Spinal cord (tissue), 9 donors: ENCODE measurements at regions not wholly inside any gene's neighbourhood (a gene's known extent, or its start where the extent isn't known, plus 50 kb on each side); places are given as distances from the start of the nearest gene placed in this dataset.

Source experiments
- DNase-seq, 6 donors: peaks; one replicate each; pipeline versions ENCODE4 v3.0.0 to v3.0.0-alpha.2; 2013 to 2015; ENCODE audit warnings: low spot score in 6 of 6, low read depth in 4 of 6
- H3K27ac ChIP-seq: one replicate; pipeline ENCODE4 v1.5.1; 2013; ENCODE audit warnings: low read depth, low read length, control low read depth
- H3K27me3 ChIP-seq: one replicate; pipeline ENCODE4 v1.6.1; 2013; ENCODE audit warnings: low read length; ENCODE audit not compliant: control insufficient read depth, insufficient read depth
- H3K36me3 ChIP-seq: one replicate; pipeline ENCODE4 v1.6.1; 2013; ENCODE audit warnings: low read length; ENCODE audit not compliant: control insufficient read depth, insufficient read depth
- H3K4me1 ChIP-seq: one replicate; pipeline ENCODE4 v1.6.1; 2013; ENCODE audit warnings: low read length; ENCODE audit not compliant: control insufficient read depth, insufficient read depth
- H3K4me3 ChIP-seq: one replicate; pipeline ENCODE4 v1.5.1; 2013; ENCODE audit warnings: low read depth, low read length, control low read depth
- H3K9me3 ChIP-seq: one replicate; pipeline ENCODE4 v1.6.1; 2013; ENCODE audit warnings: low read length; ENCODE audit not compliant: control insufficient read depth, insufficient read depth
- WGBS: methylation state at CpG from one replicate; pipeline ENCODE4 v1.1.5; 2013; ENCODE audit warnings: missing lambda C conversion rate; ENCODE audit not compliant: insufficient coverage; 5-methylcytosine and 5-hydroxymethylcytosine counted together
- donor health status: healthy.

- Histone ChIP-seq H3K27ac (no peak overlapping the region), H3K4me3 (no peak overlapping the region), H3K4me1 (no peaks in the 10 kb centered on the region), H3K27me3 (no peaks in the 10 kb centered on the region), H3K36me3 (no peaks in the 10 kb centered on the region), H3K9me3 (no peaks in the 10 kb centered on the region)
- no peak for DNase-seq
- 100% methylated on average over 1 of the region's 3 CpGs for WGBS
These were observed 2448.7 kb upstream of the PCDH20 start for GRCh38 chr13:63864171-63864902.

DNA sequence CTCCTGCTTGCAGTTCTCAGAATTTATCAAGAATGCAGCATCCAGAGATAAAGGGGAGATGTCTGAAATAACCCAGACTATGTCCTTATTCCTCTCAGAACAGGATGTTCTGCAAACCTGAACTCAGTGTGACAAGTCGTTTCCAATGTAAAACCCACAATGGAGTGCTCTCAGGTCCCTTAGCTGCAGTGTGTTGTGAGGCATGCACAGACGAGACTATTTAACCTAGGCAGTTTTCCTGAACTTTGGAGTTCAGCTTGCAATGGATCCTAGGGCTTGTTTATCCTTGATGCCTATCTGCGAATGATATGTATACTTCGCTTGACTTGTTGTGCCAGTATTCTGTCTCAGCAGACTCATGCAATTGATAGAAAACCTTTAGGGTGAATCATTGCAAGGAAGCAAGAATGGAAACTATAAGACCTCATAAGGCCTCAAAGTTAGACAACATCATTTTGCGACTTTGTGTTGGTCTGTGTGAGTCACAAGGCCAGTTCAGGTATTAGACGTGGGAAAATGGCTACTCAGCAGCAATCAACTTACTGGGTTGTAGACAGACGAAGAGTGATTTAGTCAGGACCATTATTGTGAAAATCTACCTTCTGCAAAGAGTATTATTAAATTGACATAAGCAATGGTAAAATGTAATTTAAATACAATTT is 2439.9 kb upstream of the PCDH20 start:
- Histone ChIP-seq H3K4me1 (no peaks in the 10 kb centered on the region), H3K27ac (no peak overlapping the region), H3K9me3 (no peaks in the 10 kb centered on the region), H3K4me3 (no peak overlapping the region), H3K27me3 (no peaks in the 10 kb centered on the region), H3K36me3 (no peaks in the 10 kb centered on the region)
- DNase-seq, result no peak
- 88% methylated on average over 5 of the region's 7 CpGs for WGBS

- H3K9me3 ChIP-seq, result no peaks in the 10 kb centered on the region
- H3K36me3 ChIP-seq, result no peaks in the 10 kb centered on the region
- H3K4me1 ChIP-seq, result no peaks in the 10 kb centered on the region
- peak in 1 of 6 donors; percentile 9 for DNase-seq
- H3K27me3 ChIP-seq, result no peaks in the 10 kb centered on the region
- H3K27ac ChIP-seq, result no peak overlapping the region
- no peak overlapping the region for H3K4me3 ChIP-seq
- 83% methylated on average over 1 of the region's 2 CpGs for WGBS
These were observed 2438.2 kb upstream of the PCDH20 start for GRCh38 chr13:63853816-63854215.

- no peaks in the 10 kb centered on the region for H3K36me3 ChIP-seq
- no peaks in the 10 kb centered on the region for H3K27me3 ChIP-seq
- H3K4me1 ChIP-seq, result no peaks in the 10 kb centered on the region
- H3K9me3 ChIP-seq, result no peaks in the 10 kb centered on the region
- H3K27ac ChIP-seq, result no peak overlapping the region
- no peak overlapping the region for H3K4me3 ChIP-seq
- WGBS, result no CpG with 5 or more reads among the region's 2 CpGs
- DNase-seq, result no peak
These were observed 2435.9 kb upstream of the PCDH20 start for GRCh38 chr13:63851526-63851925.

GRCh38 chr13:63843766-63844699 is 2428.4 kb upstream of the PCDH20 start:
- DNase-seq, result no peak
- Histone ChIP-seq H3K4me1 (no peaks in the 10 kb centered on the region), H3K9me3 (peaks cover 3% of the 10 kb centered on the region), H3K4me3 (no peak overlapping the region), H3K27ac (no peak overlapping the region), H3K36me3 (no peaks in the 10 kb centered on the region), H3K27me3 (no peaks in the 10 kb centered on the region)
- 95% methylated on average over 20 of the region's 42 CpGs for WGBS

- Histone ChIP-seq H3K36me3 (no peaks in the 10 kb centered on the region), H3K4me3 (no peak overlapping the region), H3K27ac (no peak overlapping the region), H3K9me3 (peaks cover 3% of the 10 kb centered on the region), H3K4me1 (no peaks in the 10 kb centered on the region), H3K27me3 (no peaks in the 10 kb centered on the region)
- no peak for DNase-seq
- WGBS, result 96% methylated on average over 7 of the region's 17 CpGs
These were observed 2426.5 kb upstream of the PCDH20 start for GRCh38 chr13:63842102-63842501.

GRCh38 chr13:63840551-63841421 is 2425.1 kb upstream of the PCDH20 start:
- Histone ChIP-seq H3K9me3 (peaks cover 3% of the 10 kb centered on the region), H3K4me1 (no peaks in the 10 kb centered on the region), H3K4me3 (no peak overlapping the region), H3K36me3 (no peaks in the 10 kb centered on the region), H3K27ac (no peak overlapping the region), H3K27me3 (no peaks in the 10 kb centered on the region)
- DNase-seq, result no peak
- 97% methylated on average over 23 of the region's 44 CpGs for WGBS

- peaks cover 3% of the 10 kb centered on the region for H3K9me3 ChIP-seq
- WGBS, result 96% methylated on average over 10 of the region's 18 CpGs
- no peaks in the 10 kb centered on the region for H3K27me3 ChIP-seq
- no peak for DNase-seq
- no peaks in the 10 kb centered on the region for H3K36me3 ChIP-seq
- no peaks in the 10 kb centered on the region for H3K4me1 ChIP-seq
- no peak overlapping the region for H3K4me3 ChIP-seq
- no peak overlapping the region for H3K27ac ChIP-seq
These were observed 2422.9 kb upstream of the PCDH20 start for GRCh38 chr13:63838366-63839110.
